HUES64 (cell line): ENCODE measurements at regions not wholly inside any gene's neighbourhood (a gene's known extent, or its start where the extent isn't known, plus 50 kb on each side); places are given as distances from the start of the nearest gene placed in this dataset.

Source experiments
- H3K27ac ChIP-seq: 2 replicates; pipeline ENCODE4 v1.7.0; 2013; ENCODE audit warnings: low read depth, low read length, inconsistent platforms
- H3K27me3 ChIP-seq: 2 replicates; pipeline ENCODE4 v1.6.1; 2013; ENCODE audit warnings: mild to moderate bottlenecking, low read length; ENCODE audit not compliant: insufficient read depth
- H3K36me3 ChIP-seq: 2 replicates; pipeline ENCODE4 v1.6.1; 2013; ENCODE audit warnings: mild to moderate bottlenecking, low read length; ENCODE audit not compliant: insufficient read depth
- H3K4me1 ChIP-seq: 2 replicates; pipeline ENCODE4 v1.6.1; 2013; ENCODE audit warnings: mild to moderate bottlenecking, low read length, moderate library complexity; ENCODE audit not compliant: insufficient read depth
- H3K4me3 ChIP-seq: 2 replicates; pipeline ENCODE4 v1.5.1; 2013; ENCODE audit warnings: mild to moderate bottlenecking, low read length, moderate library complexity
- H3K9ac ChIP-seq: 2 replicates; pipeline ENCODE4 v1.6.1; 2013; ENCODE audit warnings: mild to moderate bottlenecking, low read depth, low read length
- H3K9me3 ChIP-seq: 2 replicates; pipeline ENCODE4 v1.6.1; 2013; ENCODE audit warnings: low read depth, low read length; ENCODE audit not compliant: insufficient read depth
- WGBS: fragments of 150-250, 120-280 bp; methylation state at CpG from one replicate; pipeline ENCODE4 v1.1.7; 2013; ENCODE audit warnings: missing lambda C conversion rate; 5-methylcytosine and 5-hydroxymethylcytosine counted together

- H3K4me3 ChIP-seq, result no peak overlapping the region
- WGBS, result 96% methylated on average over 10 of the region's 10 CpGs
- no peaks in the 10 kb centered on the region for H3K27me3 ChIP-seq
- no peaks in the 10 kb centered on the region for H3K4me1 ChIP-seq
- H3K27ac ChIP-seq, result no peak overlapping the region
- H3K9ac ChIP-seq, result no peak overlapping the region
- H3K36me3 ChIP-seq, result no peaks in the 10 kb centered on the region
- H3K9me3 ChIP-seq, result no peaks in the 10 kb centered on the region; the same call in 1 of the 2 replicates
Measured at GRCh38 chr1:10848109-10848684, 51.8 kb upstream of the CASZ1 start.

- Histone ChIP-seq H3K4me3 (no peak overlapping the region), H3K27ac (no peak overlapping the region), H3K4me1 (no peaks in the 10 kb centered on the region), H3K9me3 (no peaks in the 10 kb centered on the region), H3K27me3 (no peaks in the 10 kb centered on the region), H3K36me3 (no peaks in the 10 kb centered on the region), H3K9ac (no peak overlapping the region)
- WGBS, result 83% methylated on average over 6 of the region's 7 CpGs
Measured at GRCh38 chr1:10850026-10850425, 53.6 kb upstream of the CASZ1 start.

- no peaks in the 10 kb centered on the region for H3K36me3 ChIP-seq
- 88% methylated on average over 30 of the region's 30 CpGs for WGBS
- no peak overlapping the region for H3K27ac ChIP-seq
- no peaks in the 10 kb centered on the region for H3K27me3 ChIP-seq
- H3K4me1 ChIP-seq, result no peaks in the 10 kb centered on the region
- H3K9me3 ChIP-seq, result no peaks in the 10 kb centered on the region
- no peak overlapping the region for H3K9ac ChIP-seq
- no peak overlapping the region for H3K4me3 ChIP-seq
Measured at GRCh38 chr1:10851024-10852013, 54.9 kb upstream of the CASZ1 start.

GRCh38 chr1:10852018-10852417, 55.6 kb upstream of the CASZ1 start:
- Histone ChIP-seq H3K4me1 (no peaks in the 10 kb centered on the region), H3K36me3 (no peaks in the 10 kb centered on the region), H3K27me3 (no peaks in the 10 kb centered on the region), H3K27ac (no peak overlapping the region), H3K9ac (no peak overlapping the region), H3K9me3 (no peaks in the 10 kb centered on the region), H3K4me3 (no peak overlapping the region)
- 92% methylated on average over 8 of the region's 8 CpGs for WGBS

- no peaks in the 10 kb centered on the region for H3K9me3 ChIP-seq
- WGBS, result 76% methylated on average over 6 of the region's 6 CpGs
- no peak overlapping the region for H3K27ac ChIP-seq
- no peaks in the 10 kb centered on the region for H3K27me3 ChIP-seq
- no peaks in the 10 kb centered on the region for H3K4me1 ChIP-seq
- no peaks in the 10 kb centered on the region for H3K36me3 ChIP-seq
- no peak overlapping the region for H3K4me3 ChIP-seq
- no peak overlapping the region for H3K9ac ChIP-seq
Measured at GRCh38 chr1:10852486-10852885, 56.0 kb upstream of the CASZ1 start.

GRCh38 chr1:10852998-10853520, 56.6 kb upstream of the CASZ1 start:
- Histone ChIP-seq H3K27me3 (no peaks in the 10 kb centered on the region), H3K4me1 (no peaks in the 10 kb centered on the region), H3K27ac (no peak overlapping the region), H3K36me3 (no peaks in the 10 kb centered on the region), H3K9ac (no peak overlapping the region), H3K4me3 (no peak overlapping the region), H3K9me3 (no peaks in the 10 kb centered on the region)
- WGBS, result 85% methylated on average over 6 of the region's 6 CpGs

GRCh38 chr1:10853701-10854100, 57.3 kb upstream of the CASZ1 start:
- H3K4me3 ChIP-seq, result no peak overlapping the region
- no peak overlapping the region for H3K9ac ChIP-seq
- H3K27ac ChIP-seq, result no peak overlapping the region
- WGBS, result 97% methylated on average over 2 of the region's 2 CpGs
- no peaks in the 10 kb centered on the region for H3K27me3 ChIP-seq
- no peaks in the 10 kb centered on the region for H3K36me3 ChIP-seq
- no peaks in the 10 kb centered on the region for H3K9me3 ChIP-seq
- no peaks in the 10 kb centered on the region for H3K4me1 ChIP-seq

GRCh38 chr1:10854856-10855459, 58.5 kb upstream of the CASZ1 start:
- Histone ChIP-seq H3K27ac (no peak overlapping the region), H3K4me1 (peaks cover 5% of the 10 kb centered on the region; the same call in 1 of the 2 replicates), H3K36me3 (no peaks in the 10 kb centered on the region), H3K9me3 (no peaks in the 10 kb centered on the region), H3K9ac (no peak overlapping the region), H3K4me3 (no peak overlapping the region), H3K27me3 (no peaks in the 10 kb centered on the region; the same call in 1 of the 2 replicates)
- WGBS, result 91% methylated on average over 10 of the region's 10 CpGs

GRCh38 chr1:10856176-10856683, 59.8 kb upstream of the CASZ1 start:
- Histone ChIP-seq H3K9me3 (no peaks in the 10 kb centered on the region), H3K4me1 (peaks cover 5% of the 10 kb centered on the region; the same call in 1 of the 2 replicates), H3K9ac (no peak overlapping the region), H3K27me3 (peaks cover 9% of the 10 kb centered on the region; the same call in 1 of the 2 replicates), H3K27ac (no peak overlapping the region), H3K4me3 (no peak overlapping the region), H3K36me3 (no peaks in the 10 kb centered on the region)
- WGBS, result 89% methylated on average over 16 of the region's 16 CpGs

- Histone ChIP-seq H3K36me3 (no peaks in the 10 kb centered on the region), H3K27ac (no peak overlapping the region), H3K9me3 (no peaks in the 10 kb centered on the region), H3K9ac (no peak overlapping the region), H3K27me3 (peaks cover 14% of the 10 kb centered on the region; the same call in 1 of the 2 replicates), H3K4me3 (no peak overlapping the region), H3K4me1 (peaks cover 5% of the 10 kb centered on the region; the same call in 1 of the 2 replicates)
- 85% methylated on average over 27 of the region's 27 CpGs for WGBS
Measured at GRCh38 chr1:10856863-10857598, 60.6 kb upstream of the CASZ1 start.
